GM11168 (cell line): ENCODE measurements at regions not wholly inside any gene's neighbourhood (a gene's known extent, or its start where the extent isn't known, plus 50 kb on each side); places are given as distances from the start of the nearest gene placed in this dataset.

Experiments used
- in situ Hi-C: fragments of 300-500 bp; cut with MboI; formaldehyde crosslinking; loops from one replicate; pipeline ENCODE4 v1.12.0; 2022; ENCODE audit warnings: low sequenced_read_pairs; ENCODE audit not compliant: unreplicated experiment

DNA sequence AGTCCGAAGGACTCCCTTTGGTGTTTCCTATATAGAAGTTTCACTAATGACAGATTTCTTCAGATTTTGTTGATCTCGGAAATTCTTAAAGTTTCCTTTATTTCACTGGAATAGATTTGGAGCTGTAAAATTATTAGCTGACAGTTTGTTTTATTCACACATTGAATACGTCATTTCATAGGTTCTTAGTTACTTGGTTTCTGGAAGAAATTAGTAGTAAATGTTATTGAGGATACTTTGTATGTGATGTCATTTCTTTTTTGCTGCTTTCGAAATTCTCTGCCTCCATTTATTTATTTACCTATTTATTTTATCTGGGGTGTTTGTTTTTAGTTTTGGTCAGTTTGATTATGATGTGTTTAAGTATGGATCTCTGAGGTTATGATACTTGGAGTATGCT, 1205.9 kb upstream of the GYPC start:
- in situ Hi-C loops, result loop anchor here (25.0 kb wide), 1 partner anchor 213 kb away; no protein-coding TSS in a partner anchor

DNA sequence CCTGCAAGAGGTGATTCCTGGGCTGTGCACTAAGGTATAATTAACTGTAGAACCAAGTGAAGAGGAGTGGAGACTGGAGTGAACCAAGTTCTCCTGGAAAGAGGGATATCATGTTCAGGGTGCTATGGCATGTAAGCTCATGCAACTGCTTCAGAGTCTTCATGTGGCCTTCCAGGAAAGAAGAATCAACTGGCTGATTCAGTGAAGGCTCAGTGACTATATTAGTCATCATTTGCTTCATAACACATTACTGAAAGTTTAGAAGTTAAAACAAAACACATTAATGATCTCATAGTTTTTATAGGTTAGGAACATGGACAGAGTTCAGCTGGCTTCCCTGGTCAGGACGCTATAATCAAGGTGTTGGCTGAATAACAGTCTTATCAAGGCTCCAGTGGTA, 1200.8 kb upstream of the GYPC start:
- in situ Hi-C loops, result loop anchor here (25.0 kb wide), 1 partner anchor 218 kb away; no protein-coding TSS in a partner anchor

DNA sequence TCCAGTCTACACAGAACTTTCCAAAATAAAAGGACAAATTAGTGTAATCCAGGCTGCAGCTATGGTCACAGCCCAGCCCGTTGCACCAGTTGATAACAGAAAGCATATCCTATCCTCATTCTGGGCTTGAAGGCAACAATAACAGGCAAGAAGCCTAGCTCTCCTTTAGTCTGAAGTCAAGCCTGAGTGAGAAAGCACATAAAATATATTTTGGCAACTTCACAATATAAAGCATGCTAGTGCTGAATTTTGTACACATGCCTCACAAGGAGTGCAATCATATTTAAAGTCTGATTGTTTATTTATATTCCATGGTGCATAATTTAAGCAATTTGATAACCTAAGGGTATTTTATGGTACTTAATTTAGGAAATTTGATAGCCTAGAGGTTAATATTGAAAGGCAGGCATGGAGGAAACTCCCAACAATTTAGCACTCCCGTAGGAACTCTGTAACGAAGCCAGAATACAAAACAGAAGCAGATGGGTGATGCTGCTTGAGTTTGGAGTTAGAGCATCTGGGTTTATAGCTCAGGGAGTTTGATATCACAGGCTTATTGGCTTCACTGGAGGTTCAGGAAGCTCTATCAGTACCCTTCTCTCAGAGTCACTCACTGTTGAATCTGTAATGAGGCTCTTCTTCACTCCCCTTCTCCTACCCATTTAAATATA, 1199.1 kb upstream of the GYPC start:
- in situ Hi-C loops, result loop anchor here (25.0 kb wide), 1 partner anchor 220 kb away; no protein-coding TSS in a partner anchor

DNA sequence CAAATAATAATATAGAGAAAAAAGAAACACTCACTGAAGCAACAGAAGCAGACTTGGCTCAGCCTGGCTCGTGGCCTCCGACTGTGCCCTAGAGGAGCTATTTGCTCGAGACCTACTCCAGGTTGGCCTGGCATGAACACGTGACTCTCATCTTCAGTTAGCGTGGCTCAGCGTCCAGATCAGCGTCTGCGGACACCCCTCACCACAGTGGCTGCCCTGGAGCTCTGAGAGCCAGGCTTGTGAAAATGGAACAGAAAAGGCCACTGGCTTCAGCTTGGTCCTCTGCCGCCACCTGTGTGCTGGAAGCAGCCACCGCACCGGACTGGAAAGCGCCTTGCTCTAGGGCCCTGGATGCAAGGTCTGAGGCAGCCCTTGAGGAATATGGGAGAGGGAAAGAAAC, 1184.0 kb upstream of the GYPC start:
- in situ Hi-C loops, result loop anchor here (25.0 kb wide), 1 partner anchor 235 kb away; no protein-coding TSS in a partner anchor

DNA sequence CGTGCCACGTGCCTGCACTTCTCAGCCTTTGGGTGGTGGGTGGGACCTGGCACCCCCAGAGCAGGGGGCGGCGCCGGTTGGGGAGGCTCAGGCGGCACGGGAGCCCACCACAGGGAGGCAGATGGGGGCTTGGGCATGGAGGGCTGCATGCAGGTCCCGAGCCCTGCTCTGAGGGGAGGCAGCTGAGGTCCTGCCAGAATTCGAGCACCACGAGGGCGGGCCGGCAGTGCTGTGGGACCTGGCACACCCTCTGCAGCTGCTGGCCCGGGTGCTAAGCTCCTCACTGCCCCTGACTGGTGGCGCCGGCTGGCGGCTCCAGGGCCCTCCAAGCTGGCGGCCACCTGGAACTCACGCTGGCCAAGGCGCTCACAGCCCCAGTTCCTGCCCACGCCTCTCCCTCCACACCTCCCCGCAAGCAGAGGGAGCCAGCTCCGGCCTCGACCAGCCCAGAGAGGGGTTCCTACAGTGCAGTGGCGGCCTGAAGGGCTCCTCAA, 1176.8 kb upstream of the GYPC start:
- in situ Hi-C loops, result no loop called here

DNA sequence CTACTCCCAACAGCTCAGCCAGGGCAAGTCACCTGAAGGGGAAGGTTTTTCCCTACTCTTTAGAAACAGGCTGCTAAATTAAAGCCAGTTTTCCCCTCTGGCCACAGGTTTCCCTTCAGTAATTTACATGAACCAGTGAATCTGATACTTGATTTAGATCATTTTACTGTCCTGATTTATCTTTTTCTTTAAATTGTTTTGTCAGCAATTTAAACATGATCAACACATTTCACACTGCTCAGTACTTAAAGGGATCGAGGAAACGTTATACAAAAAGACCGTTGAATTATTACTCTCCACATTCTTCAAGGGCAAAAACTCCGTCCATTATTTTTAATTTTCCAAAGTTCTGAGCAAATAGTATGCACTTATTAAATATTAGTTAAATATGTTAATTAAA, 1165.7 kb upstream of the GYPC start:
- in situ Hi-C loops, result no loop called here

DNA sequence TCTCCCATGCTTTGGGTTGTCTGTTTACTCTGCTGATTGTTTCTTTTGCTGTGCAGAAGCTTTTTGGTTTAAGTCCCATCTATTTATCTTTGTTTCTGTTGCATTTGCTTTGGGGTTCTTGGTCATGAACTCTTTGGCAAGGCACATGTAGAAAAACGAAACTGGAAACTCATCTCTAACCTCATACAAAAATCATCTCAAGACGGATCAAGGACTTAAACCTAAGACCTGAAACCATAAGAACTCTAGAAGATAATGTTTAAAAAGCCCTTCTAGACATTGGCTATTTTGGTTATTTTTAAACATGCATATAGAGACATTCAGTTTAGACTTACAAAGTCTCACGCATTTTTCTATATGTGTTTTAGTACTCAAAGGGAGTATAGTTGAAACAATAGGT, 1164.3 kb upstream of the GYPC start:
- in situ Hi-C loops, result no loop called here

DNA sequence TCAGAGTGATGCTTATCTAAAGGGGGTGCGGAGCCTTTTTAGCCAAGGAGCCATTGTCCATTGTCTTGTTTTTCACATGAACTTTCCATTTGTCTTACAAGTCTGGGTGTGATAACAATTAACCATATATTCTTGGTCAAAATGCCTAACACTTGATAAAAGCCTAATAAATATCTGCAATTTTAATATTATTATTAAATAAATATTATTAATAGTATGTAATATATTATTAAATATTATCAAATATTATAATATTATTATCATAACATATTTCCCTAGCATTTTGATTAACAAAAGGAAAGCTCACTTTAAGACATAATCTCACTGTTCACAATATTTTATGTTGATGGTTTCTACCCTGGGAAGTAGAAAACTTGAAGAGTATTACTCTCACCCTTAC, 1143.6 kb upstream of the GYPC start:
- in situ Hi-C loops, result no loop called here

DNA sequence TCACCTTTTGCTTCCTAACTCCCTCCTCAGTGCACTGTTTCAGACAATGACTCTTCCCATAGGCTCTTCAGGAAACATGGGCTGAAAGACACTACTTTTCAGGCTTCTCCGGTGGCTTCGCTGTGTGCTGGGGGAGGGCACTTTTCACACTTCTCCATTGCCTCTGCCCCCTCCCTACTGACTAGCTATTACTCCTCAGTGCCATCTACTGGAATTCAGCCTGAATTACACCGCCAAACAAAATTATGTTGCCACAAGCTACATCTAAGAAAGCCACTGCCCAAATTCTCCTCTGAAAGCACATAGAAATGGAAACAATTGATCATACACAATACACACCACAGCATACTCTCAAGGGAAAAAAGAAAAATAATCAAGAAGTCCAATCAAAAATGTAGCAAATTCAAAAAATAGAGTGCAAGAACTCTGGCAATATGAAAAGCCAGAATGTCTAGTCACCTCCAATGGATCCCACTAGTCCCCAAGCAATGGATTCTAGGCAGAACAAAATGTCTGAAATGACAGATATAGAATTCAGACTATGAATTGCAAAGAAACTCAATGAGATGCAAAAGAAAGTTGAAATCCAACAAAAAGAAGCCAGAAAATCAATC, 1139.4 kb upstream of the GYPC start:
- in situ Hi-C loops, result no loop called here

DNA sequence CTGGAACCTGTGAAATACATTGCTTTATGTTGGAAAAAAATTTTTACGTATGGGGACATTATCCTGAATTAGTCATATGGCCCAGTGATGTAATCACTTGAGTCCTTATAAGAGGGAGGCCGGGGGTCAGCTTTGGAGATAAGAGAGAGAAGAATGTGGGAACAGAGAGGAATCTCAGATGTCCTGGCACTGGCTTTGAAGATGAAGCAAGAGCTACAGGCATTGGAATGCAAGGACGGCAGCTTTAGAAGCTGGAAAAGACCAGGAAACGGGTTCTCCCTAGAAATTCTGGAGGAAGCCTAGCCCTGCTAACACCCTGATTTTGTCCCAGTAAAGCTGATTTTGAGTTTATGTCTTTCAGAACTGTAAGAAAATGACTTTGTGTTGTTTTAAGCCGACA, 1129.9 kb upstream of the GYPC start:
- in situ Hi-C loops, result no loop called here

DNA sequence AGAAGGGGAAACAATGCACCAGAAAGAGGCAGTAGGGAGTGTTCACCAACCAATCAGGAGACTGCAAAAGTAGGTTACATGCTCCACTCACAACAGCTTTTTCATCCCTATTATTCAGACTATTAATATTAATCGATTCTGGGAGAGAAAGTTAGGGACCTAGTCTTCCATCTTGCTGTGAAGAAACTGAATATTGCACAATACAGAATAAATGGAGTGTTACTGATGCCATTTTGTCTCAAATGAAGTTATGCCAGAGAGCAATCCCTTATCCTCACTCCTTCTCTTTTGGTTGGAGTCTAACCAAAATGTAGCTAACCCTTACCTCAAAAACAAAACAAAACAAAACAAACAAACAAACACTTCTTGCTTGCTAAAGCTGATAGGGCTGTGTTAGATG, 1120.9 kb upstream of the GYPC start:
- in situ Hi-C loops, result no loop called here

DNA sequence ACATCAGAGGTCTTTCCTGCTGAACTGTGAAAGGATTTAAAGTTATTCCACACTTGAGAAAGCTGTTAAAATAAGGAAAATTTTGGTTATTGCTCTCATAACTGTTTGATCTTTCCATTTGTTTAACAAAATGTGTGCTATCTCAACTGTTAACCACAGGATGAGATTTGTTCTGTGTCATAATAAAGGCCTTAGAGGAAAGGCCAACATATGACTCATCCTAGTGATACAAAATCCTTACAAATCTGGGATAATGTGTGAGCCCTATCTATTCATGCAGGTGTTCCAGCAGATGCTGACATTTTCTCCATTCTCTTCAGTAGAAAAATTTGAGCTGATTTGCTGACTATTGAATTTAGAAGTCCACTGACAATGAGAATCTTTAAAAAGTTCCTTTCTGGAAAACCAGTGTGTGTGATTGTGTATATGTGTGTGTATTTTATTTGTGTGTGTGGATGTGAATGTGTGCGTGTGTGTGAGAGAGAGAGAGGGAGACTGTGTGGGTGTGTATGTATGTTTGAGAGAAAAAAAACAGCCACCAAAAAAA, 1111.9 kb upstream of the GYPC start:
- in situ Hi-C loops, result no loop called here

DNA sequence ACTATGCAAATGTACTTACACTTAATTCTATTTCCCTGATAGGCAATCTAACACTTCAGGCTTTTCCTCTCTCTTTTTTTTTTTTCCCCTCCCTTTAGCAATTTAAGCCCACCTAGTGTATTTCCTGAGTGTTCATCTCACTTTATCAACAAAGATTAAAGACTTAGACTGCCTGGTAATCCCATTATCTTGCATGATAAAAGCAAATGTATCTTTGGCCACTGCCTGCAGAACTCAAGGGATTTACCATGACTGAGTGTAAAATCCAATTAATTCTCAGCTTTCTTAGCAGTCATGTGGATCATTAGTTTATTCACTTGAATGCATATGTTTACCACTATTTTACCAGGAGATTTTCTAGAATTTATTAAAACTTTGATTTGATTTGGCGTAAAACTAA, 1102.2 kb upstream of the GYPC start:
- in situ Hi-C loops, result no loop called here

DNA sequence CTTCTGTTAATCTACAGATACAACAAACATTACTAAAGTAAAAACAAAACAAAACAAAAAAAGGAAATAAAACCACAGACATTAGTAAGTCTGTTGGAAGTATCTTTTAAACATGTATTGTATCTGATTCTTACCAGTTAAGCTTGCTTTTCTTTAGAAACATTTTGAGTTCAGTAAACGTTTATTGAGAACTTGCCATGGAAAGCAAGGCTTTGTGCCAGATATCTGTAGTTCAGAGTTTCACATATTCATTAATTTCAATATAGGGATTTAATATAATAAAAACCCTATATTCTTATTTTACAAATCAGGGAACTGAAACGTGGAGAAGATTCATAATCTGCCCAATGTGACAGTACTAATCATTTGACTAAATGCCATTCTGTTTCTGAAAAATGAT, 1101.0 kb upstream of the GYPC start:
- in situ Hi-C loops, result no loop called here

DNA sequence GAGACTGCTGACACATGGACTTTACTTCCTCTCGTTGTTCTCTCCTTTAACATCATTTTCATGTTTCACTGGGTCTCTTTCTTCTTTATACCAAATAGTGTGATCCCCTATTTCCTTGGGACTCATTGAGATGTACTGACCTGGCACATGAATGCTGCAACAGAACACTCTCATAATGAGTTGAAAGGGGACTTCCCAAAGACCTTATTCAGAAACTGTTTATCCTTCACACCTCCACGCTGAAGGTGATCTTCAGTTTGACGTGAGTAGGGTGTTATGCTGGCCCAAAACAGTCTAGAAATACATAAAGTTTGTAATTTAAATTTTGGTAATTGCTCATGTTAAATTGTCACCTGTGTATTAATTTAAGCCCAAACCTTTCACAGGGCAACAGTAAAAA, 1096.8 kb upstream of the GYPC start:
- in situ Hi-C loops, result no loop called here

DNA sequence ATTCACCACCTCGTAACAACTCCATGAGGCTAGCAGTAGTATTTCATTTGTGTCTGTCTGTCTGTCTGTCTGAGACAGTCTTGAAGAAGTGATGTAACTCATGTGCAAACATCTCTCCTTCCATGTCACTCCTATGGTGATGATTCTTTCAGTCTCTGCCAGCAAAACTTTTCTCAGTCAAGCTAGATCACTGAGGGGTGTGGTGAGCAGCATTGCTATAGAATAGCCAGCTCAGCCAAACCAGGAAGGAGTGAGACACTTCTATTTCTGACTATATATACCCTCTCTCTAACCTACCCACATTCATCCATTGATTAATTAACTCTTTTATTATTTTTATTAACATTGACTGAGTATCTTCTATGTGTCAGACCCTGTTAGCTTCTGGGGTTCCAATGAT, 1095.1 kb upstream of the GYPC start:
- in situ Hi-C loops, result no loop called here

DNA sequence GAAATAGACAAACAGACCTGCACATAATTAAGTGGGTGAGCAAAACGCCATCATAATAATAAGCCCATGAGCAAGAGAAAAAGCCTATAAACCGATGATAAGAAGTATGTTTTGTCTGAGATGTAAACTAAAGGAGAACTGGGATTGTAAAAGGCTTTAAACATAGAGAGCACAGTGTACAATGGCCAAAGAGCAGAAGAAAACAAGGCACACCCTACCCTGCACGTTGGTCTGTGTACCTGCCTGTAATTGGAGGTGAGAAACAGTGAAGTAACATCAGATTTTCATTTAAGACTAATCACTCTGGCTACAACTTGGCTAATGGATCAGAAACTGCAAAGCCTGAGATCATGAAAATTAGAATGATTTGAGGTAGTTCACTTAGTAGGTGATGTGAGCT, 1094.7 kb upstream of the GYPC start:
- in situ Hi-C loops, result no loop called here

DNA sequence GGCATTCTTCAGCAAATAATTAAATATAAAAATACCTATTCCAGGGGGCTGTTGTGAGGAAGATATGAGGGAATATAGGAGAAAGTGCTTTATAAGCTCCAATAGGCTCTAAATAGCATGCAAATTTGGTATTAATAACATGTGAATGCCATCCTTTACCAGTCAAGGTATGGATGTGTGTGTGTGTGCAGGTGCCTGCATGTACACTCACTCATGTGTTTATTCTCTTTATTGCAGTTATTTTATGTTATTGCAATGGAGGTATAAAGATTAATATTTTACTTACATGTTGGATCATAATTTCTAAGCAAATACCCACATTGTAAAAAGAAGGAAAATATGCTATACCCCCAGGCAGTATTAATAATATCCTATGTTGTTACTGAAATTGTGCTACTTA, 1093.0 kb upstream of the GYPC start:
- in situ Hi-C loops, result no loop called here

DNA sequence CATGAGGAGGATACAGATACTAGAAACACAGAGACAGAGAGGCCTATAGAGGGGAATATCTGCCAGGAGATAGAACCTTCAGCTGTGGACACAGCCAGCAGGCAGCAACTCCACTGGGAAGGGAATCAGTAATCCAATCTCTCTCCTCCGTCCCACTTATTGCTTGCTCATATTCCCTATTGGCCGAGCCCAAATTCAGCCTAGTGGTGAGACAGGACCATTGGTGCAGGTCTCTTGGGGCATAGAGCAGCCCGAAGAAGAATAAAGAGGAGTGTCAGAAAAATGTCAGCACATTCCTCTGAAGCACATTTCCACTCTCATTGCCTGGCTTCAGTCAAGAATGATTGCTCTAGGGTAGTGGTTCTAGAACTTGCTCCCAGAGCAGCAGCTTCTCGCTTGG, 1091.5 kb upstream of the GYPC start:
- in situ Hi-C loops, result no loop called here

DNA sequence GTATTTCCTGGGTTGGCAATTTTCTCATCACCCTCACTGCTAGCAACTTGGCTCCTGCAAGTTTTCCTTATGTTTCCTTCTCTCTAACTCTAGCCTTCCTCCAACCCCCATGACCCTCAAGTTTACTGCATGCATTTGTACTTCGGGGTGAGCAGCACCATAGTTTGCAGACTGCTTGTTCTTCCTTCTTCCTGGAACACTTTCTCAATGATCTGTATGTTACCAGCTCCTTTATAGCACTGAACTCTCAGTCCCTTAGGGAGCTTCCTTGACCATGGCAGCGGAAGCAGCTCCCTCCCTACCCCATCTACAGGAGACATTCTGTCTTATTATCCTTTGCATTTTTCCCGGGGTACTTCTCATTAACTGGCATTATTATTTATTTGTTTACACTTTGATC, 1089.5 kb upstream of the GYPC start:
- in situ Hi-C loops, result no loop called here

DNA sequence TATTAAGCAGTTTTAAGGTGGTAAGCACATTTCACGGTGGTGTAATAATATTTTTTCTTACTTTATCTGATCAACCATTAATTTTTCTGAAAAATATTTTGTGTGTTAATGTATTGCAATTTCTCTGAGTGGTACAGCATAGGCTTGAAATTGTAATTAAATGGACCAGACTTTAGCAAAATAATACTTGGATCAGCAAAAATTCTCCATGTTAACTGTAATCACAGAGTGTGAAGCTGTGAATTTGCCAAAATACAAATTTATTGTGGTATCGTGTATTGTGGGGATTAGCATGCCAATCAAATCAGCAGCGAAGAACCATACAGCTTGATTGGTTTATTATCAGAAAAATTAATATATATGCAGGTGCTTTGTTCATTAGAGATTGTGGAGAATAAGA, 1088.9 kb upstream of the GYPC start:
- in situ Hi-C loops, result no loop called here

DNA sequence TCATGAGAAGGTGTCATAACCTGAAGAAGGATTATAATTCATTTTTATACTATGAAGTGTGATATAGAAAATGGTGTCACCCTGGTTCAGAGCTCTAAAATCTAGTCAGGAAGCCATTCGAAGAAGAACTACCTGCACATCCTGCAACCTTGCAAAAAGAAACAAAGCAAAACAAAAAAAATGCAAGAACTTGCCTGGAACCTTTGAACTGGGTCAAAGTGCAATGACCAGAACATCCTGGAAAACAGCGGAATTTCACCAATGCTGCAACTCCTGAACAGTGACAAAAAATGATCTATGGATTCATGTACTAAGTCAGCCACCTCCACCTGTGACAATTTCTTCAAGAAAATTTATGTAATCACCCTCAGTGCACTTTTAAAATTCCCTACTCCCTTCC, 1083.3 kb upstream of the GYPC start:
- in situ Hi-C loops, result no loop called here
